ENCODE measurements at regions not wholly inside any gene's neighbourhood (a gene's known extent, or its start where the extent isn't known, plus 50 kb on each side); places are given as distances from the start of the nearest gene placed in this dataset.
"Not testable (repeated sequence)": the region's sequence is repeated elsewhere in the genome, so short reads cannot be mapped to it uniquely, and the experiment has no call there.

DNA sequence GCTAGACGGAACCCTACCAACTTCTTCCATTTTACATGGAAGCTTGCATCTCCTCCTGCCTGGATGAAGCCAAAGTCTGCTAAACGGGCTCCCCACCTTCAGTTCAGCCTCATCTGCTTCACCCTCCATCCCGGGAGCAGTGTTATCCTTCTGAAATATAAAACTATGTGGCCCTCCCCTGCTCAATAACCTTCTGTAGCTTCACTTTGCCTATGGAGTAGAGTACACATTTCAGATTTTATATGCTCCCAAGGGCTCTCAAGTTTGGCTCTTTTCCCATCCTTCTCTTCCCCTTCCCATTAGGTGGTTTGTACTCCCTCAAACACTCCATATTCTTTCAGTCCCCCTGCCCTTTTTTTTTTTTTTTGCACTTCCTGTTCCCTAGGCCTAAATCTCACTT lies 115.9 kb upstream of the RAI2 start:
- Histone ChIP-seq H3K79me2 (ENCODE audit: insufficient read depth, low read length) (no peaks in the 10 kb centered on the region), H3K4me2 (ENCODE audit: insufficient read depth, insufficient read length, low read length) (no peak overlapping the region), H3K27me3 (ENCODE audit: insufficient read depth, low read length) (no peaks in the 10 kb centered on the region), H2BK20ac (ENCODE audit: low read depth, low read length, poor library complexity, severe bottlenecking) (no peak overlapping the region), H3K9ac (ENCODE audit: extremely low read depth, insufficient read length, low read length) (no peak overlapping the region), H3K18ac (ENCODE audit: insufficient read length, low read depth, low read length) (no peak overlapping the region), H2BK120ac (ENCODE audit: low read depth, low read length, poor library complexity, severe bottlenecking) (no peak overlapping the region), H3K14ac (ENCODE audit: insufficient read depth, low read length) (no peak overlapping the region), H4K20me1 (ENCODE audit: control insufficient read depth, insufficient read depth, insufficient read length) (no peaks in the 10 kb centered on the region), H3K4ac (ENCODE audit: low read depth, low read length) (no peak overlapping the region), H3K27ac (ENCODE audit: insufficient read length, low read depth, low read length) (no peak overlapping the region), H2BK15ac (ENCODE audit: low read depth, low read length) (no peak overlapping the region), H4K5ac (ENCODE audit: insufficient read length, low read depth, low read length) (no peak overlapping the region), H2AK5ac (ENCODE audit: insufficient read length, low read length) (no peak overlapping the region), H2AFZ (ENCODE audit: low read length) (no peak overlapping the region), H3T11ph (ENCODE audit: low read length) (no peak overlapping the region), H4K91ac (ENCODE audit: insufficient read length, low read depth, low read length) (no peak overlapping the region), H3K56ac (ENCODE audit: insufficient read length, low read depth, low read length) (no peak overlapping the region), H3K9me3 (ENCODE audit: control insufficient read depth, low read depth, low read length) (peaks cover 43% of the 10 kb centered on the region), H4K8ac (replicated peaks; ENCODE audit: insufficient read length, low read depth, low read length) (no peak overlapping the region), H3K79me1 (ENCODE audit: insufficient read depth, low read depth, low read length, poor library complexity, severe bottlenecking) (no peaks in the 10 kb centered on the region), H3K23ac (ENCODE audit: insufficient read length, low read depth, low read length) (no peak overlapping the region), H2BK5ac (ENCODE audit: insufficient read length, low read length) (no peak overlapping the region), H3K4me1 (ENCODE audit: insufficient read depth, low read length) (no peaks in the 10 kb centered on the region), H2BK12ac (ENCODE audit: insufficient read length, low read depth, low read length) (no peak overlapping the region), H3K23me2 (ENCODE audit: insufficient read length, low read depth, low read length, poor library complexity, severe bottlenecking) (no peaks in the 10 kb centered on the region)
- no peaks in the 10 kb centered on the region for H3K4me1 Mint-ChIP-seq
- no CpG with 5 or more reads among the region's 3 CpGs for WGBS (ENCODE audit: extremely low coverage, insufficient read length, low lambda C conversion rate)
- no peak for DNase-seq
- peaks cover 72 to 77% of the 10 kb centered on the region in 2 experiments for H3K9me3 Mint-ChIP-seq
- peaks cover 2% of the 10 kb centered on the region; the same call in 1 of the 2 replicates for H3K27me3 Mint-ChIP-seq (ENCODE audit: low read depth)
- no peak overlapping the region for H3K4me3 Mint-ChIP-seq
- TF ChIP-seq, protein P1, sequence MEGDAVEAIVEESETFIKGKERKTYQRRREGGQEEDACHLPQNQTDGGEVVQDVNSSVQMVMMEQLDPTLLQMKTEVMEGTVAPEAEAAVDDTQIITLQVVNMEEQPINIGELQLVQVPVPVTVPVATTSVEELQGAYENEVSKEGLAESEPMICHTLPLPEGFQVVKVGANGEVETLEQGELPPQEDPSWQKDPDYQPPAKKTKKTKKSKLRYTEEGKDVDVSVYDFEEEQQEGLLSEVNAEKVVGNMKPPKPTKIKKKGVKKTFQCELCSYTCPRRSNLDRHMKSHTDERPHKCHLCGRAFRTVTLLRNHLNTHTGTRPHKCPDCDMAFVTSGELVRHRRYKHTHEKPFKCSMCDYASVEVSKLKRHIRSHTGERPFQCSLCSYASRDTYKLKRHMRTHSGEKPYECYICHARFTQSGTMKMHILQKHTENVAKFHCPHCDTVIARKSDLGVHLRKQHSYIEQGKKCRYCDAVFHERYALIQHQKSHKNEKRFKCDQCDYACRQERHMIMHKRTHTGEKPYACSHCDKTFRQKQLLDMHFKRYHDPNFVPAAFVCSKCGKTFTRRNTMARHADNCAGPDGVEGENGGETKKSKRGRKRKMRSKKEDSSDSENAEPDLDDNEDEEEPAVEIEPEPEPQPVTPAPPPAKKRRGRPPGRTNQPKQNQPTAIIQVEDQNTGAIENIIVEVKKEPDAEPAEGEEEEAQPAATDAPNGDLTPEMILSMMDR (conservative IDR thresholded peaks at IDR 0.05) = no peak
- no peak overlapping the region for H3K27ac Mint-ChIP-seq
- H3K36me3 Mint-ChIP-seq (ENCODE audit: insufficient read depth in 1 of 3, low read depth in 3 of 3) = peaks cover 0 to 7% (median 3%) of the 10 kb centered on the region in 3 experiments; a peak in 2 of 7 replicates

DNA sequence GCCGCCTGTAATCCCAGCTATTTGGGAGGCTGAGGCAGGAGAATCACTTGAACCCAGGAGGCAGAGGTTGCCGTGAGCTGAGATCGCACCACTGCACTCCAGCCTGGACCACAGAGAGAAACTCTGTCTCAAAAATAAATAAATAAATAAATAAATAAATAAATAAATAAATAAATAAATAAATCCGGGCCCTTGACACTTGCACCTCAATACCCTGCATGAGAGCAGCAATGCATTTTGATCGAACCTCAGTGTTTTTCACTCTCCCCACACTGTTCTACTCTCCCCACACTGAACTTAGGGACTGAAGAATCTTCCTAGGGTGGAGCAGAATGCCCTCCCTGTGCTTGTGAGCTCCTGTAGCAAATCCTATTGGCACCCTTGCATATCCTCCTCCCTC lies 114.3 kb upstream of the RAI2 start:
- not testable (repeated sequence) for DNase-seq; H2BK20ac ChIP-seq (ENCODE audit: low read depth, low read length, poor library complexity, severe bottlenecking); H3K4me3 Mint-ChIP-seq; H3K4ac ChIP-seq (ENCODE audit: low read depth, low read length); H3K27me3 Mint-ChIP-seq (ENCODE audit: low read depth); H4K91ac ChIP-seq (ENCODE audit: insufficient read length, low read depth, low read length); H3K27me3 ChIP-seq (ENCODE audit: insufficient read depth, low read length); H2AK5ac ChIP-seq (ENCODE audit: insufficient read length, low read length); H3K56ac ChIP-seq (ENCODE audit: insufficient read length, low read depth, low read length); H2BK15ac ChIP-seq (ENCODE audit: low read depth, low read length); H2BK12ac ChIP-seq (ENCODE audit: insufficient read length, low read depth, low read length); H3K27ac ChIP-seq (ENCODE audit: insufficient read length, low read depth, low read length); H3K23me2 ChIP-seq (ENCODE audit: insufficient read length, low read depth, low read length, poor library complexity, severe bottlenecking); H3K18ac ChIP-seq (ENCODE audit: insufficient read length, low read depth, low read length); H3K27ac Mint-ChIP-seq; H3K36me3 Mint-ChIP-seq (ENCODE audit: insufficient read depth in 1 of 3, low read depth in 3 of 3); H2BK120ac ChIP-seq (ENCODE audit: low read depth, low read length, poor library complexity, severe bottlenecking); H3K4me1 Mint-ChIP-seq; H2AFZ ChIP-seq (ENCODE audit: low read length); H3K79me1 ChIP-seq (ENCODE audit: insufficient read depth, low read depth, low read length, poor library complexity, severe bottlenecking); H3K23ac ChIP-seq (ENCODE audit: insufficient read length, low read depth, low read length); H3T11ph ChIP-seq (ENCODE audit: low read length); H4K8ac ChIP-seq (replicated peaks; ENCODE audit: insufficient read length, low read depth, low read length); H3K4me1 ChIP-seq (ENCODE audit: insufficient read depth, low read length); H4K20me1 ChIP-seq (ENCODE audit: control insufficient read depth, insufficient read depth, insufficient read length); H3K9ac ChIP-seq (ENCODE audit: extremely low read depth, insufficient read length, low read length); H4K5ac ChIP-seq (ENCODE audit: insufficient read length, low read depth, low read length); H3K14ac ChIP-seq (ENCODE audit: insufficient read depth, low read length); H3K79me2 ChIP-seq (ENCODE audit: insufficient read depth, low read length); H3K4me2 ChIP-seq (ENCODE audit: insufficient read depth, insufficient read length, low read length); H2BK5ac ChIP-seq (ENCODE audit: insufficient read length, low read length)
- peaks cover 36% of the 10 kb centered on the region for H3K9me3 ChIP-seq (ENCODE audit: control insufficient read depth, low read depth, low read length)
- peaks cover 59 to 77% of the 10 kb centered on the region in 2 experiments for H3K9me3 Mint-ChIP-seq
- WGBS (ENCODE audit: extremely low coverage, insufficient read length, low lambda C conversion rate) = no CpG with 5 or more reads among the region's 5 CpGs
